ENCODE measurements at regions not wholly inside any gene's neighbourhood (a gene's known extent, or its start where the extent isn't known, plus 50 kb on each side); places are given as distances from the start of the nearest gene placed in this dataset.

GRCh38 chr6:95768539-95768938 is 191.2 kb downstream of the MANEA start:
- TF ChIP-seq TBL1XR1 (IDR thresholded peaks at IDR 0.05; ENCODE audit: low read depth, low read length) (no peak), ZNF217 (IDR thresholded peaks at IDR 0.05) (no peak), CTCF (IDR thresholded peaks at IDR 0.05 in 2 of 3, conservative IDR thresholded peaks at IDR 0.05 in 1 of 3; ENCODE audit: control insufficient read depth in 2 of 3, extremely low read depth in 1 of 3, insufficient read depth in 1 of 3, low read depth in 3 of 3, low read length in 3 of 3) (peak in 2 of 3 experiments; percentile 13 to 24; a peak in 2 of 6 replicates), USF2 (IDR thresholded peaks at IDR 0.05; ENCODE audit: borderline replicate concordance, low read depth, low read length) (no peak), NRF1 (conservative IDR thresholded peaks at IDR 0.05; ENCODE audit: low read depth, low read length) (no peak), KAT2A (conservative IDR thresholded peaks at IDR 0.05; ENCODE audit: control insufficient read depth, low read depth, low read length) (no peak), BMI1 (IDR thresholded peaks at IDR 0.05; ENCODE audit: borderline replicate concordance) (no peak), CREB1 (IDR thresholded peaks at IDR 0.05; ENCODE audit: low read depth) (no peak), TAF1 (IDR thresholded peaks at IDR 0.05; ENCODE audit: borderline replicate concordance, low read depth, low read length) (no peak)

Measured in GM12878 (cell line).